ENCODE measurements at regions not wholly inside any gene's neighbourhood (a gene's known extent, or its start where the extent isn't known, plus 50 kb on each side); places are given as distances from the start of the nearest gene placed in this dataset.

- H3K9me3 ChIP-seq, result no peaks in the 10 kb centered on the region
- no peak for DNase-seq
- H3K27me3 ChIP-seq, result no peaks in the 10 kb centered on the region
- H3K4me3 ChIP-seq, result no peak overlapping the region
- TF ChIP-seq, protein P1, sequence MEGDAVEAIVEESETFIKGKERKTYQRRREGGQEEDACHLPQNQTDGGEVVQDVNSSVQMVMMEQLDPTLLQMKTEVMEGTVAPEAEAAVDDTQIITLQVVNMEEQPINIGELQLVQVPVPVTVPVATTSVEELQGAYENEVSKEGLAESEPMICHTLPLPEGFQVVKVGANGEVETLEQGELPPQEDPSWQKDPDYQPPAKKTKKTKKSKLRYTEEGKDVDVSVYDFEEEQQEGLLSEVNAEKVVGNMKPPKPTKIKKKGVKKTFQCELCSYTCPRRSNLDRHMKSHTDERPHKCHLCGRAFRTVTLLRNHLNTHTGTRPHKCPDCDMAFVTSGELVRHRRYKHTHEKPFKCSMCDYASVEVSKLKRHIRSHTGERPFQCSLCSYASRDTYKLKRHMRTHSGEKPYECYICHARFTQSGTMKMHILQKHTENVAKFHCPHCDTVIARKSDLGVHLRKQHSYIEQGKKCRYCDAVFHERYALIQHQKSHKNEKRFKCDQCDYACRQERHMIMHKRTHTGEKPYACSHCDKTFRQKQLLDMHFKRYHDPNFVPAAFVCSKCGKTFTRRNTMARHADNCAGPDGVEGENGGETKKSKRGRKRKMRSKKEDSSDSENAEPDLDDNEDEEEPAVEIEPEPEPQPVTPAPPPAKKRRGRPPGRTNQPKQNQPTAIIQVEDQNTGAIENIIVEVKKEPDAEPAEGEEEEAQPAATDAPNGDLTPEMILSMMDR (IDR thresholded peaks at IDR 0.05), result no peak
- intact Hi-C loops (cut with DNase I), result no loop called here
- H3K27ac ChIP-seq, result no peak overlapping the region
- ATAC-seq, result peak; percentile 9
- H3K4me1 ChIP-seq, result no peaks in the 10 kb centered on the region
- H3K36me3 ChIP-seq, result peaks cover 56% of the 10 kb centered on the region
Observed at GRCh38 chr14:71733210-71733883, 198.9 kb upstream of the RGS6 start.

DNA sequence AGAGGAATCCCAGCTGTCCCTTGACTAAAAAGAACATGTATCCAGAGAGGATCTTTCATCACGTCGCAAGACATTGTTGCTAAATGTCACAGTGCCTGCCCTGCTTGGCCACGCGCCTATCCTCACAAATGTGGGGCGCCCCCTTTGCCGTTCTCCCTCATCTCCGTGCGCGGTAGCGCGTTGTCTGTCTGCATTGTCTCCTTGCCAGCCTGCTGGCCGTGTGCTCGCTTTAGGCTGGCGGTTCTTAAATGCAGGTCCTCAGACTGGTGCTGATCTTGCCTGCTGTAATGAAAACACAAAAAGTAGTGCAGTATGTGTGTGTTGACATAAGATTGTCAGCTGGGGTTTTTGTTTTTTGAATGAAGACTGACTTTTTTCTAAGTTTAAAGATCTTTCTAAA, 198.2 kb upstream of the RGS6 start:
- Histone ChIP-seq H3K9me3 (no peaks in the 10 kb centered on the region), H3K36me3 (peaks cover 63% of the 10 kb centered on the region), H3K4me3 (no peak overlapping the region), H3K4me1 (no peaks in the 10 kb centered on the region), H3K27ac (no peak overlapping the region), H3K27me3 (no peaks in the 10 kb centered on the region)
- TF ChIP-seq, protein P1 (IDR thresholded peaks at IDR 0.05), result no peak
- DNase-seq, result no peak
- intact Hi-C loops (cut with DNase I), result no loop called here
- ATAC-seq, result peak; percentile 8

- Histone ChIP-seq H3K4me1 (peaks cover 4% of the 10 kb centered on the region), H3K27me3 (no peaks in the 10 kb centered on the region), H3K9me3 (no peaks in the 10 kb centered on the region), H3K27ac (no peak overlapping the region), H3K36me3 (peaks cover 58% of the 10 kb centered on the region), H3K4me3 (no peak overlapping the region)
- TF ChIP-seq, protein P1 (IDR thresholded peaks at IDR 0.05), result no peak
- ATAC-seq, result no peak
- no peak for DNase-seq
- intact Hi-C loops (cut with DNase I), result no loop called here
Observed at GRCh38 chr14:71734885-71735284, 197.3 kb upstream of the RGS6 start.

DNA sequence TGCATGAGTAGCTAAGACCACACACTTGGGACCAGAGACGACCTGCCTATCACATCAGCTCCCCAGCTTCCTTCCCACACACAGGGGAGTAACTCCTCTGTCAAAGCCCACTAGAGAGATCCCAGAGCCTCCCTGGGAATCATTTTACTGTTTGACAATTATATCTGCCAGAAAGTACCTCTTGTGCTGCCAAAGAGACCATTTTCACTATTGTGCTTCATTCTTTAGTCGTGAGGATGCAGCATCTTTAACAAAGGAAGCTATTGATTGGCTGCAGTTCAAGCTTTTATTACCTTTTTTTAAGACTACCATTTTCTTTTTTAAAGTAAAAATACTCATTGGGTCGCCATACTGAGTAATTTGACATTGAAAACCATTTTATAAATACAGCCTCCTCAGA, 194.5 kb upstream of the RGS6 start:
- Histone ChIP-seq H3K4me1 (peaks cover 4% of the 10 kb centered on the region), H3K36me3 (peaks cover 43% of the 10 kb centered on the region), H3K27ac (no peak overlapping the region), H3K9me3 (no peaks in the 10 kb centered on the region), H3K27me3 (no peaks in the 10 kb centered on the region), H3K4me3 (no peak overlapping the region)
- DNase-seq (no peak), ATAC-seq (no peak)
- intact Hi-C loops (cut with DNase I), result no loop called here
- TF ChIP-seq, protein P1 (IDR thresholded peaks at IDR 0.05), result no peak

- intact Hi-C loops (cut with DNase I), result no loop called here
- DNase-seq (no peak), ATAC-seq (peak; percentile 41)
- H3K9me3 ChIP-seq, result no peaks in the 10 kb centered on the region
- TF ChIP-seq, protein P1 (IDR thresholded peaks at IDR 0.05), result no peak
- peaks cover 4% of the 10 kb centered on the region for H3K4me1 ChIP-seq
- no peak overlapping the region for H3K27ac ChIP-seq
- no peak overlapping the region for H3K4me3 ChIP-seq
- H3K36me3 ChIP-seq, result peaks cover 35% of the 10 kb centered on the region
- no peaks in the 10 kb centered on the region for H3K27me3 ChIP-seq
Observed at GRCh38 chr14:71739273-71739990, 192.8 kb upstream of the RGS6 start.

All from upper lobe of right lung (tissue), 1 donor.